ENCODE measurements at regions not wholly inside any gene's neighbourhood (a gene's known extent, or its start where the extent isn't known, plus 50 kb on each side); places are given as distances from the start of the nearest gene placed in this dataset.

- Histone ChIP-seq H3K4me1 (ENCODE audit: control insufficient read depth, insufficient read depth, low read length) (peaks cover 47% of the 10 kb centered on the region), H3K27me3 (replicated peaks; ENCODE audit: control insufficient read depth, insufficient read depth, low read length) (no peaks in the 10 kb centered on the region), H3K4me3 (ENCODE audit: low read length) (no peak overlapping the region), H3K36me3 (ENCODE audit: control insufficient read depth, insufficient read depth, low read length, severe bottlenecking) (no peaks in the 10 kb centered on the region), H3K9ac (ENCODE audit: low read length) (no peak overlapping the region), H3K9me3 (ENCODE audit: control insufficient read depth, low read length) (no peaks in the 10 kb centered on the region)
- DNase-seq (ENCODE audit: low read depth) = no peak
Measured at GRCh38 chr5:38720554-38721361, 125.1 kb upstream of the OSMR start.

GRCh38 chr5:38722918-38723317 lies 122.9 kb upstream of the OSMR start:
- no peak overlapping the region for H3K9ac ChIP-seq (ENCODE audit: low read length)
- DNase-seq (ENCODE audit: low read depth) = no peak
- no peaks in the 10 kb centered on the region for H3K9me3 ChIP-seq (ENCODE audit: control insufficient read depth, low read length)
- H3K36me3 ChIP-seq (ENCODE audit: control insufficient read depth, insufficient read depth, low read length, severe bottlenecking) = no peaks in the 10 kb centered on the region
- no peaks in the 10 kb centered on the region for H3K27me3 ChIP-seq (replicated peaks; ENCODE audit: control insufficient read depth, insufficient read depth, low read length)
- peaks cover 47% of the 10 kb centered on the region for H3K4me1 ChIP-seq (ENCODE audit: control insufficient read depth, insufficient read depth, low read length)
- no peak overlapping the region for H3K4me3 ChIP-seq (ENCODE audit: low read length)

GRCh38 chr5:38723426-38723825 lies 122.4 kb upstream of the OSMR start:
- no peak for DNase-seq (ENCODE audit: low read depth)
- Histone ChIP-seq H3K4me3 (ENCODE audit: low read length) (no peak overlapping the region), H3K4me1 (ENCODE audit: control insufficient read depth, insufficient read depth, low read length) (peaks cover 43% of the 10 kb centered on the region), H3K36me3 (ENCODE audit: control insufficient read depth, insufficient read depth, low read length, severe bottlenecking) (no peaks in the 10 kb centered on the region), H3K9ac (ENCODE audit: low read length) (no peak overlapping the region), H3K27me3 (replicated peaks; ENCODE audit: control insufficient read depth, insufficient read depth, low read length) (no peaks in the 10 kb centered on the region), H3K9me3 (ENCODE audit: control insufficient read depth, low read length) (no peaks in the 10 kb centered on the region)

GRCh38 chr5:38724301-38725030 lies 121.3 kb upstream of the OSMR start:
- DNase-seq (ENCODE audit: low read depth) = no peak
- no peaks in the 10 kb centered on the region for H3K36me3 ChIP-seq (ENCODE audit: control insufficient read depth, insufficient read depth, low read length, severe bottlenecking)
- H3K4me1 ChIP-seq (ENCODE audit: control insufficient read depth, insufficient read depth, low read length) = peaks cover 33% of the 10 kb centered on the region

GRCh38 chr5:38725371-38725865 lies 120.4 kb upstream of the OSMR start:
- DNase-seq (ENCODE audit: low read depth) = no peak
- Histone ChIP-seq H3K9ac (ENCODE audit: low read length) (no peak overlapping the region), H3K36me3 (ENCODE audit: control insufficient read depth, insufficient read depth, low read length, severe bottlenecking) (no peaks in the 10 kb centered on the region), H3K27me3 (replicated peaks; ENCODE audit: control insufficient read depth, insufficient read depth, low read length) (no peaks in the 10 kb centered on the region), H3K4me1 (ENCODE audit: control insufficient read depth, insufficient read depth, low read length) (peaks cover 25% of the 10 kb centered on the region), H3K9me3 (ENCODE audit: control insufficient read depth, low read length) (no peaks in the 10 kb centered on the region), H3K4me3 (ENCODE audit: low read length) (no peak overlapping the region)

More at GRCh38 chr5:38724301-38725030, 121.3 kb upstream of the OSMR start:
- Histone ChIP-seq H3K9me3 (ENCODE audit: control insufficient read depth, low read length) (no peaks in the 10 kb centered on the region), H3K27me3 (replicated peaks; ENCODE audit: control insufficient read depth, insufficient read depth, low read length) (no peaks in the 10 kb centered on the region), H3K9ac (ENCODE audit: low read length) (no peak overlapping the region), H3K4me3 (ENCODE audit: low read length) (no peak overlapping the region)

- Histone ChIP-seq H3K27me3 (replicated peaks; ENCODE audit: control insufficient read depth, insufficient read depth, low read length) (no peaks in the 10 kb centered on the region), H3K4me3 (ENCODE audit: low read length) (no peak overlapping the region), H3K36me3 (ENCODE audit: control insufficient read depth, insufficient read depth, low read length, severe bottlenecking) (no peaks in the 10 kb centered on the region), H3K4me1 (ENCODE audit: control insufficient read depth, insufficient read depth, low read length) (peaks cover 23% of the 10 kb centered on the region), H3K9me3 (ENCODE audit: control insufficient read depth, low read length) (no peaks in the 10 kb centered on the region), H3K9ac (ENCODE audit: low read length) (no peak overlapping the region)
- DNase-seq (ENCODE audit: low read depth) = no peak
Measured at GRCh38 chr5:38726279-38726678, 119.5 kb upstream of the OSMR start.

GRCh38 chr5:38728029-38728428 lies 117.8 kb upstream of the OSMR start:
- no peaks in the 10 kb centered on the region for H3K36me3 ChIP-seq (ENCODE audit: control insufficient read depth, insufficient read depth, low read length, severe bottlenecking)
- H3K9ac ChIP-seq (ENCODE audit: low read length) = no peak overlapping the region
- no peaks in the 10 kb centered on the region for H3K9me3 ChIP-seq (ENCODE audit: control insufficient read depth, low read length)
- no peak overlapping the region for H3K4me3 ChIP-seq (ENCODE audit: low read length)
- peaks cover 19% of the 10 kb centered on the region for H3K4me1 ChIP-seq (ENCODE audit: control insufficient read depth, insufficient read depth, low read length)
- no peaks in the 10 kb centered on the region for H3K27me3 ChIP-seq (replicated peaks; ENCODE audit: control insufficient read depth, insufficient read depth, low read length)
- no peak for DNase-seq (ENCODE audit: low read depth)

GRCh38 chr5:38731461-38731860 lies 114.4 kb upstream of the OSMR start:
- H3K27me3 ChIP-seq (replicated peaks; ENCODE audit: control insufficient read depth, insufficient read depth, low read length) = no peaks in the 10 kb centered on the region
- no peak overlapping the region for H3K9ac ChIP-seq (ENCODE audit: low read length)
- no peaks in the 10 kb centered on the region for H3K4me1 ChIP-seq (ENCODE audit: control insufficient read depth, insufficient read depth, low read length)
- H3K4me3 ChIP-seq (ENCODE audit: low read length) = no peak overlapping the region
- no peaks in the 10 kb centered on the region for H3K36me3 ChIP-seq (ENCODE audit: control insufficient read depth, insufficient read depth, low read length, severe bottlenecking)
- no peak for DNase-seq (ENCODE audit: low read depth)
- no peaks in the 10 kb centered on the region for H3K9me3 ChIP-seq (ENCODE audit: control insufficient read depth, low read length)

- no peaks in the 10 kb centered on the region for H3K27me3 ChIP-seq (replicated peaks; ENCODE audit: control insufficient read depth, insufficient read depth, low read length)
- no peaks in the 10 kb centered on the region for H3K4me1 ChIP-seq (ENCODE audit: control insufficient read depth, insufficient read depth, low read length)
- H3K36me3 ChIP-seq (ENCODE audit: control insufficient read depth, insufficient read depth, low read length, severe bottlenecking) = no peaks in the 10 kb centered on the region
- H3K4me3 ChIP-seq (ENCODE audit: low read length) = no peak overlapping the region
- no peak overlapping the region for H3K9ac ChIP-seq (ENCODE audit: low read length)
- no peak for DNase-seq (ENCODE audit: low read depth)
- H3K9me3 ChIP-seq (ENCODE audit: control insufficient read depth, low read length) = no peaks in the 10 kb centered on the region
Measured at GRCh38 chr5:38734353-38734752, 111.5 kb upstream of the OSMR start.

GRCh38 chr5:38736089-38736488 lies 109.7 kb upstream of the OSMR start:
- H3K4me1 ChIP-seq (ENCODE audit: control insufficient read depth, insufficient read depth, low read length) = no peaks in the 10 kb centered on the region

GRCh38 chr5:38737976-38738375 lies 107.8 kb upstream of the OSMR start:
- no peak for DNase-seq (ENCODE audit: low read depth)

More at GRCh38 chr5:38736089-38736488, 109.7 kb upstream of the OSMR start:
- no peak overlapping the region for H3K4me3 ChIP-seq (ENCODE audit: low read length)
- H3K36me3 ChIP-seq (ENCODE audit: control insufficient read depth, insufficient read depth, low read length, severe bottlenecking) = no peaks in the 10 kb centered on the region
- no peak overlapping the region for H3K9ac ChIP-seq (ENCODE audit: low read length)
- no peaks in the 10 kb centered on the region for H3K9me3 ChIP-seq (ENCODE audit: control insufficient read depth, low read length)
- no peak for DNase-seq (ENCODE audit: low read depth)
- H3K27me3 ChIP-seq (replicated peaks; ENCODE audit: control insufficient read depth, insufficient read depth, low read length) = no peaks in the 10 kb centered on the region

More at GRCh38 chr5:38737976-38738375, 107.8 kb upstream of the OSMR start:
- Histone ChIP-seq H3K4me1 (ENCODE audit: control insufficient read depth, insufficient read depth, low read length) (no peaks in the 10 kb centered on the region), H3K9me3 (ENCODE audit: control insufficient read depth, low read length) (peaks cover 5% of the 10 kb centered on the region), H3K36me3 (ENCODE audit: control insufficient read depth, insufficient read depth, low read length, severe bottlenecking) (no peaks in the 10 kb centered on the region), H3K9ac (ENCODE audit: low read length) (no peak overlapping the region), H3K4me3 (ENCODE audit: low read length) (no peak overlapping the region), H3K27me3 (replicated peaks; ENCODE audit: control insufficient read depth, insufficient read depth, low read length) (no peaks in the 10 kb centered on the region)
